ENCODE measurements at regions not wholly inside any gene's neighbourhood (a gene's known extent, or its start where the extent isn't known, plus 50 kb on each side); places are given as distances from the start of the nearest gene placed in this dataset.

DNA sequence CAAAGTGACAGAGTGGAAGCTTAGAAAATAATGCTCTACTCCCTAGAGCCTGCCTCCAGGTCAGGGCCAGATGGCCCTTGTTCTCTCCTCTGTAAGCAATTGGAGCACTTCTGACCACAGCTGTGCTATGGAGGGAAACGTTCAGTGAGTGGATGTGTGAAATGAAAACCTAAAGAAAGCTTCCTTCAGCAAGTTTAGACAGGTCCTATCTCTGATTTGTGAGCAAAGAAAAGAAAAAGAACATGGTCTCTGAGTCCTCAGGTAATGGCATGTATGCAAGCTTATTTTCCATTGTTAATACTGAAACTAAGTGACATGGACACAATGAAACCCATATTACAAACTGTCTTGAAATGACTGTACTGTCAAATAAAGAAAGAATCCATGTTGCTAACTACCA is 1486.8 kb downstream of the EFNB2 start:
- TF ChIP-seq CREB1 (IDR thresholded peaks at IDR 0.05; ENCODE audit: low read depth) = no peak
- TF ChIP-seq, protein P1, sequence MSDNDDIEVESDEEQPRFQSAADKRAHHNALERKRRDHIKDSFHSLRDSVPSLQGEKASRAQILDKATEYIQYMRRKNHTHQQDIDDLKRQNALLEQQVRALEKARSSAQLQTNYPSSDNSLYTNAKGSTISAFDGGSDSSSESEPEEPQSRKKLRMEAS (IDR thresholded peaks at IDR 0.05) = no peak
- no peak for TF ChIP-seq CEBPB (IDR thresholded peaks at IDR 0.05)
